Osteoblast (primary cell): ENCODE measurements at regions not wholly inside any gene's neighbourhood (a gene's known extent, or its start where the extent isn't known, plus 50 kb on each side); places are given as distances from the start of the nearest gene placed in this dataset.
"Not testable (repeated sequence)": the region's sequence is repeated elsewhere in the genome, so short reads cannot be mapped to it uniquely, and the experiment has no call there.

ENCODE experiments used
- DNase-seq: peaks from one replicate; pipeline ENCODE4 v3.0.0; 2011; ENCODE audit warnings: low spot score, mixed read lengths; ENCODE audit not compliant: insufficient read length; ENCODE audit errors: missing footprints
- H2AFZ ChIP-seq: 2 replicates; pipeline ENCODE4 v1.6.0; 2011; ENCODE audit warnings: mild to moderate bottlenecking, low read length
- H3K27ac ChIP-seq: 2 replicates; pipeline ENCODE4 v1.5.1; 2011; ENCODE audit warnings: mild to moderate bottlenecking, low read depth, low read length, moderate library complexity
- H3K27me3 ChIP-seq: 2 replicates; pipeline ENCODE4 v1.6.0; 2012; ENCODE audit warnings: mild to moderate bottlenecking, control low read depth, inconsistent platforms, low read length, moderate library complexity; ENCODE audit not compliant: insufficient read depth
- H3K36me3 ChIP-seq: 2 replicates; pipeline ENCODE4 v1.5.1; 2011; ENCODE audit warnings: mild to moderate bottlenecking, low read length, control low read depth, moderate library complexity; ENCODE audit not compliant: insufficient read depth
- H3K4me1 ChIP-seq: 2 replicates; pipeline ENCODE4 v1.5.1; 2011; ENCODE audit warnings: mild to moderate bottlenecking, low read length, control low read depth, moderate library complexity; ENCODE audit not compliant: insufficient read depth
- H3K4me2 ChIP-seq: 2 replicates; pipeline ENCODE4 v1.6.0; 2011; ENCODE audit warnings: mild to moderate bottlenecking, low read length; ENCODE audit not compliant: insufficient read depth
- H3K4me3 ChIP-seq: fragments of 200-600 bp; sonication (generic); 3 replicates; pipeline ENCODE4 v1.5.1; 2012; ENCODE audit warnings: mild to moderate bottlenecking, low read length, inconsistent platforms; ENCODE audit not compliant: insufficient read depth
- H3K79me2 ChIP-seq: 2 replicates; pipeline ENCODE4 v1.6.0; 2012; ENCODE audit warnings: mild to moderate bottlenecking, low read length, control low read depth, inconsistent platforms; ENCODE audit not compliant: insufficient read depth
- H3K9me3 ChIP-seq: 2 replicates; pipeline ENCODE4 v1.5.1; 2011; ENCODE audit warnings: low read depth, low read length, control low read depth
- H4K20me1 ChIP-seq: 2 replicates; pipeline ENCODE4 v1.6.0; 2012; ENCODE audit warnings: mild to moderate bottlenecking, low read length, control low read depth; ENCODE audit not compliant: insufficient read depth
- CTCF ChIP-seq: IDR thresholded peaks from 2 replicates; pipeline ENCODE4 v1.5.1; 2011; ENCODE audit warnings: mild to moderate bottlenecking, low read depth, low read length, moderate library complexity; ENCODE audit errors: extremely low read depth

- no peak for DNase-seq
- no peaks in the 10 kb centered on the region for H3K36me3 ChIP-seq
- H3K79me2 ChIP-seq, result peaks cover 9% of the 10 kb centered on the region
These were observed 58.0 kb upstream of the EVL start for GRCh38 chr14:100007254-100007653.

GRCh38 chr14:100009802-100010201 lies 55.4 kb upstream of the EVL start:
- not testable (repeated sequence) for H2AFZ ChIP-seq, DNase-seq, H3K4me2 ChIP-seq, H4K20me1 ChIP-seq, H3K4me3 ChIP-seq, H3K36me3 ChIP-seq, H3K27ac ChIP-seq, H3K9me3 ChIP-seq, H3K27me3 ChIP-seq
- Histone ChIP-seq H3K79me2 (peaks cover 16% of the 10 kb centered on the region), H3K4me1 (peaks cover 17% of the 10 kb centered on the region)

More at GRCh38 chr14:100007254-100007653, 58.0 kb upstream of the EVL start:
- H3K9me3 ChIP-seq, result no peaks in the 10 kb centered on the region
- no peak for TF ChIP-seq CTCF
- H3K27me3 ChIP-seq, result no peaks in the 10 kb centered on the region
- H3K4me2 ChIP-seq, result no peak overlapping the region
- H3K27ac ChIP-seq, result no peak overlapping the region
- no peak overlapping the region for H3K4me3 ChIP-seq
- H4K20me1 ChIP-seq, result peaks cover 8% of the 10 kb centered on the region
- peaks cover 7% of the 10 kb centered on the region for H3K4me1 ChIP-seq
- no peak overlapping the region for H2AFZ ChIP-seq

- Histone ChIP-seq H2AFZ (no peak overlapping the region), H3K4me1 (peaks cover 17% of the 10 kb centered on the region), H3K4me3 (no peak overlapping the region), H3K79me2 (peaks cover 21% of the 10 kb centered on the region), H3K27ac (no peak overlapping the region), H3K4me2 (no peak overlapping the region), H3K27me3 (no peaks in the 10 kb centered on the region), H3K36me3 (no peaks in the 10 kb centered on the region), H3K9me3 (no peaks in the 10 kb centered on the region), H4K20me1 (peaks cover 8% of the 10 kb centered on the region)
- DNase-seq, result no peak
- no peak for TF ChIP-seq CTCF
These were observed 54.5 kb upstream of the EVL start for GRCh38 chr14:100010679-100011078.

GRCh38 chr14:100011628-100012325 lies 53.4 kb upstream of the EVL start:
- Histone ChIP-seq H3K4me3 (no peak overlapping the region), H3K9me3 (no peaks in the 10 kb centered on the region), H3K79me2 (peaks cover 21% of the 10 kb centered on the region), H3K4me1 (peaks cover 17% of the 10 kb centered on the region), H3K36me3 (no peaks in the 10 kb centered on the region), H2AFZ (no peak overlapping the region), H4K20me1 (peaks cover 8% of the 10 kb centered on the region), H3K4me2 (no peak overlapping the region), H3K27me3 (no peaks in the 10 kb centered on the region), H3K27ac (peak overlapping the region; percentile 64)
- DNase-seq, result no peak
- TF ChIP-seq CTCF, result no peak
